HEK293T (cell line): ENCODE measurements at regions not wholly inside any gene's neighbourhood (a gene's known extent, or its start where the extent isn't known, plus 50 kb on each side); places are given as distances from the start of the nearest gene placed in this dataset.

Source experiments
- ARNT ChIP-seq: fragments of 450-650 bp; IDR thresholded peaks from 2 replicates; pipeline ENCODE4 v1.6.1; 2017; ENCODE audit warnings: mild to moderate bottlenecking
- CTBP1 ChIP-seq: fragments of 450-650 bp; IDR thresholded peaks from 2 replicates; pipeline ENCODE4 v1.6.1; 2016; ENCODE audit warnings: borderline replicate concordance
- ELF4 ChIP-seq: fragments of 450-650 bp; IDR thresholded peaks from 2 replicates; pipeline ENCODE4 v1.6.1; 2017; ENCODE audit warnings: antibody characterized with exemption
- FOXA1 ChIP-seq: fragments of 450-650 bp; IDR thresholded peaks from 2 replicates; pipeline ENCODE4 v1.6.1; 2016; ENCODE audit warnings: mild to moderate bottlenecking
- FOXK2 ChIP-seq: fragments of 450-650 bp; IDR thresholded peaks from 2 replicates; pipeline ENCODE4 v1.6.1; 2016; ENCODE audit warnings: mild to moderate bottlenecking
- FOXM1 ChIP-seq: fragments of 450-650 bp; IDR thresholded peaks from 2 replicates; pipeline ENCODE4 v1.6.1; 2017; ENCODE audit warnings: mild to moderate bottlenecking, borderline replicate concordance
- HDGF ChIP-seq: fragments of 450-650 bp; IDR thresholded peaks from 2 replicates; pipeline ENCODE4 v1.6.1; 2017; ENCODE audit warnings: antibody characterized with exemption, borderline replicate concordance
- LEF1 ChIP-seq: fragments of 450-650 bp; IDR thresholded peaks from 2 replicates; pipeline ENCODE4 v1.6.1; 2017; ENCODE audit warnings: mild to moderate bottlenecking, borderline replicate concordance
- SP1 ChIP-seq: fragments of 450-650 bp; IDR thresholded peaks from 2 replicates; pipeline ENCODE4 v1.6.1; 2017
- SUZ12 ChIP-seq: fragments of 450-650 bp; IDR thresholded peaks from 2 replicates; pipeline ENCODE4 v1.6.1; 2016; ENCODE audit warnings: mild to moderate bottlenecking
- TARDBP ChIP-seq: fragments of 450-650 bp; IDR thresholded peaks from 2 replicates; pipeline ENCODE4 v1.6.1; 2016
- TF ChIP-seq, protein P1 (sequence below): fragments of 450-650 bp; IDR thresholded peaks from 2 replicates; pipeline ENCODE4 v1.6.1; 2016

DNA sequence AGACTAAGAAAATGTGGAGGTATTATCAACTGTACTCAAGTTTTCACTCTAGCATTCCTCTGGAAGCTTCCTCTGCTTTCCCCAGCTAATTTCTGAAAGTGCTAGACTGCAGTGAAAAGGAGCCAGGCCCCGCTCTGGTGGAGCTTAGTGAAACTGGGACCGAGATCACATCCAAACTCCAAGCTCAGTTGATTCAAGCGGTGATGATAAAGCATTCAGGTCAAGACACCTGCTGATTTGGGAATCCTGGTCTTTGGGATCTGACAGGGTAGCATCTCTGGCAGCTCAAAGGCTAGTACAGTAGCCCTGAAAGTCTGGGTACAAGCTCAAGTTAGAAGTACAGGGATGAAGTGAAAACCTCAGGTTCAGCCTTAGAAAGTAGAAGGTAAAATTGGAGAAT, 120.2 kb upstream of the CRIM1 start:
- TF ChIP-seq FOXA1 (no peak), ELF4 (no peak), FOXM1 (no peak), LEF1 (no peak), SP1 (no peak), CTBP1 (no peak), ARNT (no peak), SUZ12 (no peak), FOXK2 (no peak), TARDBP (no peak), HDGF (no peak)
- TF ChIP-seq, protein P1, sequence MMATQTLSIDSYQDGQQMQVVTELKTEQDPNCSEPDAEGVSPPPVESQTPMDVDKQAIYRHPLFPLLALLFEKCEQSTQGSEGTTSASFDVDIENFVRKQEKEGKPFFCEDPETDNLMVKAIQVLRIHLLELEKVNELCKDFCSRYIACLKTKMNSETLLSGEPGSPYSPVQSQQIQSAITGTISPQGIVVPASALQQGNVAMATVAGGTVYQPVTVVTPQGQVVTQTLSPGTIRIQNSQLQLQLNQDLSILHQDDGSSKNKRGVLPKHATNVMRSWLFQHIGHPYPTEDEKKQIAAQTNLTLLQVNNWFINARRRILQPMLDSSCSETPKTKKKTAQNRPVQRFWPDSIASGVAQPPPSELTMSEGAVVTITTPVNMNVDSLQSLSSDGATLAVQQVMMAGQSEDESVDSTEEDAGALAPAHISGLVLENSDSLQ = no peak
